MM.1S (cell line): ENCODE measurements at regions not wholly inside any gene's neighbourhood (a gene's known extent, or its start where the extent isn't known, plus 50 kb on each side); places are given as distances from the start of the nearest gene placed in this dataset.

ENCODE experiments used
- CTCF ChIP-seq: fragments of 300-600 bp; sonication (generic); IDR thresholded peaks from 2 replicates; pipeline ENCODE4 v1.5.1; 2016; ENCODE audit warnings: antibody characterized with exemption, low read length, mixed read lengths
- EZH2 ChIP-seq: fragments of 300-600 bp; sonication (generic); optimal IDR thresholded peaks from 2 replicates; pipeline ENCODE3; 2017; ENCODE audit warnings: low read depth, mild to moderate bottlenecking, antibody characterized with exemption, low read length, mixed read lengths
- EZH2phosphoT487 ChIP-seq: fragments of 300-600 bp; sonication (generic); IDR thresholded peaks from 2 replicates; pipeline ENCODE4 v1.6.1; 2018; ENCODE audit warnings: antibody characterized with exemption, low read length

DNA sequence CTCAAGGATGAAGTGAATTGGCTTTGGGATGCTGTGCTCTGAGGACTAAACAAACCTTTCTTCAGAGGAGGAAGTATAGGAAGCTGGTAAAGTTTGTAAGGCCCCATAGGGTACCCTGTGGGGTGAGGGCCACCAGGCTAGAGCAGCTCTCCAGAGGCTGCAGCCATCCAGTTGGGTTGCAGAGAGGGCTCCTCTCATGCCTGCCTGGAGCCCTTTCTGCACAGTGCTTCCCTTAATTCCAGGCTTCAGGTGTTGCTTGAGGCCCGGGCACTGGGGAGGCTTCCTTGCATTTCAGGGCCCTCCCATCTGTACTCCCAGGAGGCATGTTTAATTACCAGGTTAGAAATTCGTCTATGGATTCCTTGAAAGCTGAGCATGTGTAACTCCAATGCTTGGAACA, 95.3 kb upstream of the FSTL4 start:
- TF ChIP-seq EZH2 (no peak), CTCF (no peak), EZH2phosphoT487 (no peak)
